Progenitor cell of endocrine pancreas (in vitro differentiated cells): ENCODE measurements at regions not wholly inside any gene's neighbourhood (a gene's known extent, or its start where the extent isn't known, plus 50 kb on each side); places are given as distances from the start of the nearest gene placed in this dataset.

ENCODE experiments used
- DNase-seq: peaks from one replicate; pipeline ENCODE4 v3.0.0; 2021; ENCODE audit warnings: low spot score; ENCODE audit not compliant: unreplicated experiment
- H3K27ac Mint-ChIP-seq: 2 replicates; pipeline ENCODE4 v1.8.0; 2021; ENCODE audit warnings: mild to moderate bottlenecking, moderate library complexity, mixed read lengths
- H3K27me3 Mint-ChIP-seq: 2 replicates; pipeline ENCODE4 v1.8.0; 2021; ENCODE audit warnings: mixed read lengths
- H3K36me3 Mint-ChIP-seq: 2 replicates; pipeline ENCODE4 v1.8.0; 2022; ENCODE audit warnings: mixed read lengths; ENCODE audit not compliant: insufficient read depth
- H3K4me1 Mint-ChIP-seq: 2 replicates; pipeline ENCODE4 v1.8.0; 2021; ENCODE audit warnings: low read depth, mixed read lengths
- H3K4me3 Mint-ChIP-seq: 2 replicates; pipeline ENCODE4 v1.8.0; 2021; ENCODE audit warnings: low read depth, mild to moderate bottlenecking, moderate library complexity, mixed read lengths
- H3K9me3 Mint-ChIP-seq: 2 replicates; pipeline ENCODE4 v1.8.0; 2021; ENCODE audit warnings: low read depth, mixed read lengths
- TF ChIP-seq, protein P1 (sequence below): fragments of 200-600 bp; sonication (generic); IDR thresholded peaks from one replicate; pipeline ENCODE4 v1.5.0; 2021; ENCODE audit warnings: antibody characterized with exemption, mild to moderate bottlenecking; ENCODE audit not compliant: unreplicated experiment

DNA sequence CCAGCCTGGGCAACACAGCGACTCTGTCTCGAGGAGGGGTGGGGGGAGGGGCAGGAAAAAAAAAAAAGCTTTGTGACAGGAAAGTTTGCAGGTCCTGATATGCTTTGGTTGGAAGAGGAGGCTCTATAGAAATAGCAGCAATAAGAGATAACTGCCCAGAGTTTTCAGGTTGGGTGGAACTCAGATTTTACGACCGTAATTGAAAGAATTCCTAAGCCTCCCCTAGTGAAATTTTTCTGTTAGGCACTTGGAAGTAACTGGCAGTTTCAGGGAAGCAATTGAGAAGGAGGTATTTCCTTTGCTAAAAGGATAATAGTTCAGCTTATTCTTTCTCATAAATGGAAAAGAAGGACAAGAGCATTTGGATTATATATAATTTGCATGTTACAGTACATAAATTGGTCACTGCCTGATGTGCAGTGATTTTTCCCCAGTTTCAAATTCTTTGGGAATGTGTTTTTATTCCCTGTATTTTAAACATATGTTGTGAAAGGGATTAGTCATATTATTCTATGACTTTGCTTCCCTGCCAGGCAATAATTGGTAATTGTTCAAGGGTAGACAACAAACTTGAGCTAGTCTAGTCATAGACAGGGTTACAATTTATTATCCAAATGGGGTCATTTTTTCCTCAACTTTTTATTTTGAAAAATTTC, 452.8 kb downstream of the AEBP2 start:
- Mint-ChIP-seq H3K9me3 (peaks cover 4% of the 10 kb centered on the region), H3K27me3 (no peaks in the 10 kb centered on the region), H3K36me3 (peaks cover 1% of the 10 kb centered on the region), H3K27ac (peak overlapping the region; percentile 4), H3K4me1 (peaks cover 10% of the 10 kb centered on the region), H3K4me3 (no peak overlapping the region)
- no peak for DNase-seq
- TF ChIP-seq, protein P1, sequence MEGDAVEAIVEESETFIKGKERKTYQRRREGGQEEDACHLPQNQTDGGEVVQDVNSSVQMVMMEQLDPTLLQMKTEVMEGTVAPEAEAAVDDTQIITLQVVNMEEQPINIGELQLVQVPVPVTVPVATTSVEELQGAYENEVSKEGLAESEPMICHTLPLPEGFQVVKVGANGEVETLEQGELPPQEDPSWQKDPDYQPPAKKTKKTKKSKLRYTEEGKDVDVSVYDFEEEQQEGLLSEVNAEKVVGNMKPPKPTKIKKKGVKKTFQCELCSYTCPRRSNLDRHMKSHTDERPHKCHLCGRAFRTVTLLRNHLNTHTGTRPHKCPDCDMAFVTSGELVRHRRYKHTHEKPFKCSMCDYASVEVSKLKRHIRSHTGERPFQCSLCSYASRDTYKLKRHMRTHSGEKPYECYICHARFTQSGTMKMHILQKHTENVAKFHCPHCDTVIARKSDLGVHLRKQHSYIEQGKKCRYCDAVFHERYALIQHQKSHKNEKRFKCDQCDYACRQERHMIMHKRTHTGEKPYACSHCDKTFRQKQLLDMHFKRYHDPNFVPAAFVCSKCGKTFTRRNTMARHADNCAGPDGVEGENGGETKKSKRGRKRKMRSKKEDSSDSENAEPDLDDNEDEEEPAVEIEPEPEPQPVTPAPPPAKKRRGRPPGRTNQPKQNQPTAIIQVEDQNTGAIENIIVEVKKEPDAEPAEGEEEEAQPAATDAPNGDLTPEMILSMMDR: no peak

DNA sequence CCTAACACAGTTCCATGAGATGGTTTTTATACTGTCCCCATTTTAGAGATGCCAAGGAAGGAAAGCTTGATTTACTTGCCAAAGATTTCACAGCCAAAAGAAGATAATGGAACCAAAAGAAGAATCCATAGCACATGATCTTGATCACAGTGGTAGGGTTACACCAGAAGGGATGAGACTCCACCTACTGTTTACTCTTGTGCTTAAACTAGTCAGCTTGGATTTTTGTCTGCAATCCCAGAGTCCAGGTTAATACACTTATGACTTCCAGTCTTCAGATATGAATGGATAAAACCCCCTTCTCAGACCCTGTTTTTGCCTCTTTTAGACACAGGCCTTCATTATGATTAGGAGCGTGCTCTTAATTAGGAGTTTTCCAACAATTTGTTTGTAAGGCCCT, 454.2 kb downstream of the AEBP2 start:
- H3K27me3 Mint-ChIP-seq: no peaks in the 10 kb centered on the region

DNA sequence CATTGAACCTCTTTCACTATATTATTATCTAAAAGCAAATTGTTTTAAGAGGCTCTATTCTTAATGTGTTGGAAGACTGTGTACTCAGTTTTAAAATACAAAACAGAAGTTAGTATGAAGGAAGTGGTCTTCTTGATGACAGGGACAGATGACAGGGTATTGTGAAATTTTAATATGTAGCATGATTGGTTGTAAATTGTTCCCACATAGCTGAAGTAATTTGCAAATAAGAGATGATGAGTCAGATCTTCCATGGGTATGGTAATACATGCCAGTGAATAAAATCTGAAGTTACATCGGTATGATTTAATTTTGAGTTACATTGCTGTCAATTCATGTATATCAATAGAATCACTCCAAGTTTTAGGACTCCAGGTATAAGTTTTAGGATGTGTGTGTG, 454.8 kb downstream of the AEBP2 start:
- no peaks in the 10 kb centered on the region for H3K27me3 Mint-ChIP-seq
- H3K27ac Mint-ChIP-seq: no peak overlapping the region
- TF ChIP-seq, protein P1: no peak
- H3K36me3 Mint-ChIP-seq: no peaks in the 10 kb centered on the region
- no peak for DNase-seq
- H3K4me3 Mint-ChIP-seq: no peak overlapping the region
- H3K4me1 Mint-ChIP-seq: peaks cover 6% of the 10 kb centered on the region
- peaks cover 4% of the 10 kb centered on the region for H3K9me3 Mint-ChIP-seq

More for the DNA sequence above, 454.2 kb downstream of the AEBP2 start:
- TF ChIP-seq, protein P1: no peak
- DNase-seq: no peak
- H3K27ac Mint-ChIP-seq: no peak overlapping the region
- no peaks in the 10 kb centered on the region for H3K36me3 Mint-ChIP-seq
- H3K4me3 Mint-ChIP-seq: no peak overlapping the region
- peaks cover 3% of the 10 kb centered on the region for H3K9me3 Mint-ChIP-seq
- peaks cover 6% of the 10 kb centered on the region for H3K4me1 Mint-ChIP-seq

DNA sequence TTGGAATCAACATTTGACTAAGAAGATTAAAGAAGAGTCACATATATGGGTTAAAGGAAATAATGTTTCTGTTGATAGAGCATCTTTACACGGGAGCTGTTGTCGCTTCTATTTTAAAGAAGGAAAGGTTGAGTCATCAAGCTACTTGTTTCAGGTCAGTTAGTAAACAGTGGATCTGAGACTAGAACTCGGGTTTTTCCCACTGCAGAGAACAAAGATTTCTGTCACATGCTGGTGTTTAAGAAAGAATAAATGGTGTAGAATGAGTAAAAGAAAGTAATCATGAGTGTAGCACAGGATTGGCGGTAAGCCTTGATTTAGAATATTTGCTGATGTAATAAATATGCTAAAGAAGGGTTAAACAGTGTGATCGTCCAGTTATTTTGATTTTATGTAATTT, 455.5 kb downstream of the AEBP2 start:
- TF ChIP-seq, protein P1: no peak
- DNase-seq: no peak
- no peaks in the 10 kb centered on the region for H3K27me3 Mint-ChIP-seq
- peaks cover 6% of the 10 kb centered on the region for H3K4me1 Mint-ChIP-seq
- no peak overlapping the region for H3K27ac Mint-ChIP-seq
- peaks cover 1% of the 10 kb centered on the region for H3K36me3 Mint-ChIP-seq
- no peak overlapping the region for H3K4me3 Mint-ChIP-seq
- peaks cover 7% of the 10 kb centered on the region for H3K9me3 Mint-ChIP-seq

DNA sequence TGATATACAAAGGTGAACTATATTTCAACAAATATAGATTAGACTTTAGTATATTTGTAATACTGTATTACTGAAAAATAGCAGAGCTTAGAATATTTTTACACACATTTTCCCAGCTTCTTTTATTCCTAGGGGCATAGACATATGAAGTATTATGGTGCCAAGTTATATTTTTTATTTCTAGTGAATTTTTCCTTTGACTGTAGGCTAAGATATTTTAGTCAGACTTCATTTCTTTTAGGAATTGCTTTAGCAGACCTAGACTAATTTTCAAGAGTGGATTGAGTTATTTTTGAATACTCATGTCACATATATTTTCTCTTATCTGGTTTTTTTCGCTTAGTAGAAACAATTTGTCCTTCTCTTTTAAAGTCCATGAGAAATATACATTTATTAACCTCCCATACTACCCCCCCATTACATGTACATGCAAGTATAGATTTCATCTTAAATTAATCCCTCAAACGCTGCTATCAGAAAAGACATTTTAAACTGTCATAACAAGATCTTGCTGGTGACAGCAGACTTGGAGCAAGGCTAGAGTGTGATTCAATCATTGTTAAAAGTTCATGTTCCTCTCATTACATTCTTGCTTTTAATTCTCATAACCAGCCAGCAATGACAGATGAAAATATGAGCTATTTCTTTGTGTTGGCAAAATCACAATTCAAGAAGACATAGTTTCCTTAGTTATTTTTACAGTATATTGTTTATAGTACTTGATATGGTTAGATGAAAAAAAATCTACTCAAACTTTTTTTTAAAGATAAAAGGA, 456.1 kb downstream of the AEBP2 start:
- peaks cover 6% of the 10 kb centered on the region for H3K4me1 Mint-ChIP-seq
- no peak overlapping the region for H3K4me3 Mint-ChIP-seq
- no peaks in the 10 kb centered on the region for H3K27me3 Mint-ChIP-seq
- TF ChIP-seq, protein P1: no peak
- DNase-seq: no peak
- H3K9me3 Mint-ChIP-seq: peaks cover 9% of the 10 kb centered on the region
- peaks cover 1% of the 10 kb centered on the region for H3K36me3 Mint-ChIP-seq
- H3K27ac Mint-ChIP-seq: no peak overlapping the region
